ENCODE measurements at regions not wholly inside any gene's neighbourhood (a gene's known extent, or its start where the extent isn't known, plus 50 kb on each side); places are given as distances from the start of the nearest gene placed in this dataset.

GRCh38 chr11:112553205-112553731, 292.6 kb upstream of the PLET1 start:
- no peak for TF ChIP-seq CTCF (IDR thresholded peaks at IDR 0.05; ENCODE audit: insufficient read depth, low read depth, low read length, missing control alignments)
- DNase-seq (ENCODE audit: low read depth), result no peak
- H3K4me3 ChIP-seq (ENCODE audit: low read depth, low read length), result no peak overlapping the region

GRCh38 chr11:112554586-112554985, 293.9 kb upstream of the PLET1 start:
- no peak overlapping the region for H3K4me3 ChIP-seq (ENCODE audit: low read depth, low read length)
- no peak for TF ChIP-seq CTCF (IDR thresholded peaks at IDR 0.05; ENCODE audit: insufficient read depth, low read depth, low read length, missing control alignments)
- DNase-seq (ENCODE audit: low read depth), result no peak

GRCh38 chr11:112555491-112556364, 295.1 kb upstream of the PLET1 start:
- no peak overlapping the region for H3K4me3 ChIP-seq (ENCODE audit: low read depth, low read length)
- peak; percentile 82 for TF ChIP-seq CTCF (IDR thresholded peaks at IDR 0.05; ENCODE audit: insufficient read depth, low read depth, low read length, missing control alignments)
- peak; percentile 51 for DNase-seq (ENCODE audit: low read depth)

- no peak for DNase-seq (ENCODE audit: low read depth)
- no peak overlapping the region for H3K4me3 ChIP-seq (ENCODE audit: low read depth, low read length)
- TF ChIP-seq CTCF (IDR thresholded peaks at IDR 0.05; ENCODE audit: insufficient read depth, low read depth, low read length, missing control alignments), result no peak
These were observed 298.0 kb upstream of the PLET1 start for GRCh38 chr11:112558691-112559090.

- H3K4me3 ChIP-seq (ENCODE audit: low read depth, low read length), result no peak overlapping the region
- DNase-seq (ENCODE audit: low read depth), result no peak
- no peak for TF ChIP-seq CTCF (IDR thresholded peaks at IDR 0.05; ENCODE audit: insufficient read depth, low read depth, low read length, missing control alignments)
These were observed 303.1 kb upstream of the PLET1 start for GRCh38 chr11:112563808-112564207.

- TF ChIP-seq CTCF (IDR thresholded peaks at IDR 0.05; ENCODE audit: insufficient read depth, low read depth, low read length, missing control alignments), result no peak
- no peak for DNase-seq (ENCODE audit: low read depth)
- no peak overlapping the region for H3K4me3 ChIP-seq (ENCODE audit: low read depth, low read length)
These were observed 303.7 kb upstream of the PLET1 start for GRCh38 chr11:112564228-112564955.
